ENCODE measurements at regions not wholly inside any gene's neighbourhood (a gene's known extent, or its start where the extent isn't known, plus 50 kb on each side); places are given as distances from the start of the nearest gene placed in this dataset.
A peak's percentile ranks its signal among the peaks of the same experiment; 100 is the strongest.

DNA sequence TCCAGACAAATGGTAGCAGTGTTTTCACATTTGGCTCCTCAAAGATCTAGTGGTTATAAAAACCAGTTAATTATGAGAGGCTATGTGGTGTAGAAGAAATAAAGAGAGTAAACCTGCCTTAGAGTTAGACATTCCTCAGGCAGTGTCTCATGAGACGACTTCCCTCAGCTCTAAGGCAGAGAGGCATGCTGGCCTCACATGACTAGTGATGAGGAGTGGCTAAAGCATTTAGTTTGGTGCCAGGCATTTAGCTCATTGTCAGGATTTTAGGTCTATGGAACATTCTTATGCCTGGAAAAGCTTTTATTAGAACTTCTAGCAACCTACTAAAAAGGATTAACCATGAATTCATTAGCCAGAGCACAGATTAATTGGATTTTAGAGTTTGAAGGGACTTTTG, 90.3 kb downstream of the RPRM start:
- Histone ChIP-seq H3K4me3 (replicated peaks in 1 of 4; ENCODE audit: control extremely low read depth in 1 of 4, insufficient read depth in 1 of 4, low read depth in 3 of 4, low read length in 4 of 4) (no peak overlapping the region), H3K79me2 (ENCODE audit: control insufficient read depth, insufficient read depth, low read length) (no peaks in the 10 kb centered on the region), H3K4me2 (ENCODE audit: extremely low read depth, insufficient read depth, low read length) (no peak overlapping the region), H3K27ac (ENCODE audit: insufficient read depth, low read length) (no peak overlapping the region), H3K36me3 (ENCODE audit: control insufficient read depth, insufficient read depth, low read length) (no peaks in the 10 kb centered on the region), H4K20me1 (ENCODE audit: control insufficient read depth, extremely low read depth, insufficient read depth, low read length) (no peaks in the 10 kb centered on the region), H3K9ac (ENCODE audit: insufficient read depth, low read length) (no peak overlapping the region), H3K27me3 (ENCODE audit: control insufficient read depth, insufficient read depth, low read length) (no peaks in the 10 kb centered on the region), H3K4me1 (ENCODE audit: control insufficient read depth, extremely low read depth, insufficient read depth, low read length) (no peaks in the 10 kb centered on the region), H3K9me3 (ENCODE audit: control insufficient read depth, insufficient read depth, low read depth, low read length) (no peaks in the 10 kb centered on the region), H2AFZ (ENCODE audit: low read length) (no peak overlapping the region)
- DNase-seq (ENCODE audit: low read depth in 2 of 2) = peak in 1 of 2 donors; percentile 89
- TF ChIP-seq, protein P1, sequence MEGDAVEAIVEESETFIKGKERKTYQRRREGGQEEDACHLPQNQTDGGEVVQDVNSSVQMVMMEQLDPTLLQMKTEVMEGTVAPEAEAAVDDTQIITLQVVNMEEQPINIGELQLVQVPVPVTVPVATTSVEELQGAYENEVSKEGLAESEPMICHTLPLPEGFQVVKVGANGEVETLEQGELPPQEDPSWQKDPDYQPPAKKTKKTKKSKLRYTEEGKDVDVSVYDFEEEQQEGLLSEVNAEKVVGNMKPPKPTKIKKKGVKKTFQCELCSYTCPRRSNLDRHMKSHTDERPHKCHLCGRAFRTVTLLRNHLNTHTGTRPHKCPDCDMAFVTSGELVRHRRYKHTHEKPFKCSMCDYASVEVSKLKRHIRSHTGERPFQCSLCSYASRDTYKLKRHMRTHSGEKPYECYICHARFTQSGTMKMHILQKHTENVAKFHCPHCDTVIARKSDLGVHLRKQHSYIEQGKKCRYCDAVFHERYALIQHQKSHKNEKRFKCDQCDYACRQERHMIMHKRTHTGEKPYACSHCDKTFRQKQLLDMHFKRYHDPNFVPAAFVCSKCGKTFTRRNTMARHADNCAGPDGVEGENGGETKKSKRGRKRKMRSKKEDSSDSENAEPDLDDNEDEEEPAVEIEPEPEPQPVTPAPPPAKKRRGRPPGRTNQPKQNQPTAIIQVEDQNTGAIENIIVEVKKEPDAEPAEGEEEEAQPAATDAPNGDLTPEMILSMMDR (conservative IDR thresholded peaks at IDR 0.05 in 1 of 2, IDR thresholded peaks at IDR 0.05 in 1 of 2; ENCODE audit: low read depth in 1 of 2, low read length in 2 of 2) = no peak
- TF ChIP-seq EZH2 (IDR thresholded peaks at IDR 0.05; ENCODE audit: low read length, missing control alignments) = no peak

DNA sequence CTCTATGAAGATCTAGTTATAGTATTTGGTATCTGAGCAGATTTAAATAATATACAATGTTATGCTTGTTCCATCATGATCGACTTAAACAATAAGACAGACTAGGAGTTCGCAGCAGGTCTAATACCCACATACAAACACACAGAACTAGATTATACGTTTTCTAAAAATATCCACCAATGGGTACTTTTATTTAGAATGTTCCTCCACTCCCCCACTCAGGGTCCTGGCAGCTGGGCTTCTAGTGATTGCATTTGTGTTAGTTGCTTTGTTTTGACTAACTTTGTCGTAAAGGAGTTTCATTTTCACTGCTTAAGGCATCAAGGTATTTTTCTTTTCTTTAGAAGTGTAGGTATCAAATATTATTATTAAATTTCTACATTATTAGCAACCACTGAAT, 91.4 kb downstream of the RPRM start:
- Histone ChIP-seq H3K36me3 (ENCODE audit: control insufficient read depth, insufficient read depth, low read length) (no peaks in the 10 kb centered on the region), H3K9me3 (ENCODE audit: control insufficient read depth, insufficient read depth, low read depth, low read length) (no peaks in the 10 kb centered on the region), H4K20me1 (ENCODE audit: control insufficient read depth, extremely low read depth, insufficient read depth, low read length) (no peaks in the 10 kb centered on the region), H3K9ac (ENCODE audit: insufficient read depth, low read length) (no peak overlapping the region), H3K4me3 (replicated peaks in 1 of 4; ENCODE audit: control extremely low read depth in 1 of 4, insufficient read depth in 1 of 4, low read depth in 3 of 4, low read length in 4 of 4) (no peak overlapping the region), H3K4me2 (ENCODE audit: extremely low read depth, insufficient read depth, low read length) (no peak overlapping the region), H2AFZ (ENCODE audit: low read length) (no peak overlapping the region), H3K4me1 (ENCODE audit: control insufficient read depth, extremely low read depth, insufficient read depth, low read length) (no peaks in the 10 kb centered on the region), H3K79me2 (ENCODE audit: control insufficient read depth, insufficient read depth, low read length) (no peaks in the 10 kb centered on the region), H3K27me3 (ENCODE audit: control insufficient read depth, insufficient read depth, low read length) (no peaks in the 10 kb centered on the region), H3K27ac (ENCODE audit: insufficient read depth, low read length) (no peak overlapping the region)
- no peak for DNase-seq (ENCODE audit: low read depth in 2 of 2)
- TF ChIP-seq EZH2 (IDR thresholded peaks at IDR 0.05; ENCODE audit: low read length, missing control alignments) = no peak
- TF ChIP-seq, protein P1 (conservative IDR thresholded peaks at IDR 0.05 in 1 of 2, IDR thresholded peaks at IDR 0.05 in 1 of 2; ENCODE audit: low read depth in 1 of 2, low read length in 2 of 2) = no peak

DNA sequence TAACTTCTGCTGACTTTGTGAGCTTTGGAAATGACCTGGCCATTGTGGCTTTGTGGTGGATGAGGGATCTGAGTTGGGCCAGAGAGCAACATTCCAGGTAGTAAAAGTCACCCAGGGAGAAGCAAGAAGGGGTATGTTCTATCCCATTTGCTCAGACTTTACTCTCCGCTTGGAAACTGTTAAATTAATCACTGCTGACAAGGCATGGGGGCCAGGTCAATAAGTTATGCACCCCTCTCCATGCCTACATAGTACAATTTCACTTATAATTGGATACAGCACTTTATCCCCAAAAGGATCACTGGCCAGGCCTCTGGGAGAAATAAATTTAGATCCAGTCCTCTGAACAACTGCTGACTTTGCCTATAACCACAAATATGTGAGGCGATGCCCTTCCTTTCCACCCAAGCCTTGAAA, 92.1 kb downstream of the RPRM start:
- TF ChIP-seq EZH2 (IDR thresholded peaks at IDR 0.05; ENCODE audit: low read length, missing control alignments) = no peak
- TF ChIP-seq, protein P1 (conservative IDR thresholded peaks at IDR 0.05 in 1 of 2, IDR thresholded peaks at IDR 0.05 in 1 of 2; ENCODE audit: low read depth in 1 of 2, low read length in 2 of 2) = no peak
- no peaks in the 10 kb centered on the region for H3K9me3 ChIP-seq (ENCODE audit: control insufficient read depth, insufficient read depth, low read depth, low read length)
- no peak overlapping the region for H3K27ac ChIP-seq (ENCODE audit: insufficient read depth, low read length)
- H3K36me3 ChIP-seq (ENCODE audit: control insufficient read depth, insufficient read depth, low read length) = no peaks in the 10 kb centered on the region
- no peaks in the 10 kb centered on the region for H3K79me2 ChIP-seq (ENCODE audit: control insufficient read depth, insufficient read depth, low read length)
- no peaks in the 10 kb centered on the region for H4K20me1 ChIP-seq (ENCODE audit: control insufficient read depth, extremely low read depth, insufficient read depth, low read length)
- no peaks in the 10 kb centered on the region for H3K4me1 ChIP-seq (ENCODE audit: control insufficient read depth, extremely low read depth, insufficient read depth, low read length)
- DNase-seq (ENCODE audit: low read depth in 2 of 2) = peak in 1 of 2 donors; percentile 87
- no peak overlapping the region for H3K9ac ChIP-seq (ENCODE audit: insufficient read depth, low read length)
- H3K27me3 ChIP-seq (ENCODE audit: control insufficient read depth, insufficient read depth, low read length) = no peaks in the 10 kb centered on the region
- no peak overlapping the region for H3K4me3 ChIP-seq (replicated peaks in 1 of 4; ENCODE audit: control extremely low read depth in 1 of 4, insufficient read depth in 1 of 4, low read depth in 3 of 4, low read length in 4 of 4)
- H2AFZ ChIP-seq (ENCODE audit: low read length) = no peak overlapping the region
- H3K4me2 ChIP-seq (ENCODE audit: extremely low read depth, insufficient read depth, low read length) = no peak overlapping the region

All from fibroblast of lung (primary cell).